H9 (cell line): ENCODE measurements at regions not wholly inside any gene's neighbourhood (a gene's known extent, or its start where the extent isn't known, plus 50 kb on each side); places are given as distances from the start of the nearest gene placed in this dataset.

ENCODE experiments used
- DNase-seq: peaks from one replicate; pipeline ENCODE4 v3.0.0-alpha.2; 2017
- H2AFZ ChIP-seq: one replicate; pipeline ENCODE4 v1.6.1; 2013; ENCODE audit warnings: mild to moderate bottlenecking, low read length, control low read depth, moderate library complexity
- H2AK5ac ChIP-seq: 2 replicates; pipeline ENCODE4 v1.6.1; 2013; ENCODE audit warnings: low read length, control low read depth, mixed read lengths; ENCODE audit not compliant: insufficient read length
- H2BK120ac ChIP-seq: one replicate; pipeline ENCODE4 v1.6.1; 2013; ENCODE audit warnings: low read depth, mild to moderate bottlenecking, low read length, control low read depth, inconsistent platforms; ENCODE audit not compliant: poor library complexity, severe bottlenecking
- H2BK12ac ChIP-seq: 2 replicates; pipeline ENCODE4 v1.6.1; 2013; ENCODE audit warnings: low read length, control low read depth, mixed read lengths, low read depth; ENCODE audit not compliant: insufficient read length
- H2BK15ac ChIP-seq: 2 replicates; pipeline ENCODE4 v1.6.1; 2013; ENCODE audit warnings: low read depth, low read length, control low read depth
- H2BK20ac ChIP-seq: one replicate; pipeline ENCODE4 v1.6.1; 2013; ENCODE audit warnings: low read depth, mild to moderate bottlenecking, low read length, control low read depth, inconsistent platforms; ENCODE audit not compliant: poor library complexity, severe bottlenecking
- H2BK5ac ChIP-seq: 2 replicates; pipeline ENCODE4 v1.6.1; 2013; ENCODE audit warnings: low read length, control low read depth, mixed read lengths; ENCODE audit not compliant: insufficient read length
- H3K14ac ChIP-seq: 2 replicates; pipeline ENCODE4 v1.6.1; 2013; ENCODE audit warnings: low read length, control low read depth; ENCODE audit not compliant: insufficient read depth
- H3K18ac ChIP-seq: 2 replicates; pipeline ENCODE4 v1.6.1; 2013; ENCODE audit warnings: low read depth, mild to moderate bottlenecking, mixed read lengths, low read length, control low read depth; ENCODE audit not compliant: insufficient read length
- H3K23ac ChIP-seq: 2 replicates; pipeline ENCODE4 v1.6.1; 2013; ENCODE audit warnings: low read length, control low read depth, mixed read lengths, low read depth; ENCODE audit not compliant: insufficient read length
- H3K23me2 ChIP-seq: 2 replicates; pipeline ENCODE4 v1.6.1; 2013; ENCODE audit warnings: low read depth, mild to moderate bottlenecking, mixed read lengths, low read length, control low read depth; ENCODE audit not compliant: insufficient read length, poor library complexity, severe bottlenecking
- H3K27ac ChIP-seq: 2 replicates; pipeline ENCODE4 v1.5.1; 2013; ENCODE audit warnings: low read length, control low read depth, mixed read lengths, low read depth; ENCODE audit not compliant: insufficient read length
- H3K27me3 ChIP-seq: 2 replicates; pipeline ENCODE4 v1.6.1; 2013; ENCODE audit warnings: low read length, control low read depth, inconsistent platforms; ENCODE audit not compliant: insufficient read depth
- H3K4ac ChIP-seq: 2 replicates; pipeline ENCODE4 v1.6.1; 2013; ENCODE audit warnings: low read depth, mild to moderate bottlenecking, control low read depth, inconsistent platforms, low read length, moderate library complexity
- H3K4me1 ChIP-seq: 2 replicates; pipeline ENCODE4 v1.6.1; 2013; ENCODE audit warnings: low read length, control low read depth, inconsistent platforms; ENCODE audit not compliant: insufficient read depth
- H3K4me2 ChIP-seq: 2 replicates; pipeline ENCODE4 v1.6.1; 2013; ENCODE audit warnings: low read length, control low read depth, mixed read lengths; ENCODE audit not compliant: insufficient read length, insufficient read depth
- H3K56ac ChIP-seq: 2 replicates; pipeline ENCODE4 v1.6.1; 2013; ENCODE audit warnings: low read depth, mild to moderate bottlenecking, mixed read lengths, low read length, control low read depth; ENCODE audit not compliant: insufficient read length
- H3K79me1 ChIP-seq: 2 replicates; pipeline ENCODE4 v1.6.1; 2013; ENCODE audit warnings: low read depth, mild to moderate bottlenecking, moderate library complexity, low read length, control low read depth, inconsistent platforms; ENCODE audit not compliant: insufficient read depth, poor library complexity, severe bottlenecking
- H3K79me2 ChIP-seq: 2 replicates; pipeline ENCODE4 v1.6.1; 2013; ENCODE audit warnings: low read length, control low read depth, inconsistent platforms; ENCODE audit not compliant: insufficient read depth
- H3K9ac ChIP-seq: 2 replicates; pipeline ENCODE4 v1.6.1; 2013; ENCODE audit warnings: low read length, control low read depth, mixed read lengths; ENCODE audit not compliant: insufficient read length; ENCODE audit errors: extremely low read depth
- H3K9me3 ChIP-seq: one replicate; pipeline ENCODE4 v1.6.1; 2013; ENCODE audit warnings: low read depth, low read length, inconsistent platforms; ENCODE audit not compliant: control insufficient read depth
- H3T11ph ChIP-seq: one replicate; pipeline ENCODE4 v1.6.1; 2013; ENCODE audit warnings: mild to moderate bottlenecking, low read length, control low read depth, inconsistent platforms
- H4K20me1 ChIP-seq: one replicate; pipeline ENCODE4 v1.6.1; 2013; ENCODE audit not compliant: control insufficient read depth, insufficient read length, insufficient read depth
- H4K5ac ChIP-seq: 2 replicates; pipeline ENCODE4 v1.6.1; 2013; ENCODE audit warnings: low read depth, mild to moderate bottlenecking, mixed read lengths, low read length, control low read depth; ENCODE audit not compliant: insufficient read length
- H4K8ac ChIP-seq: replicated peaks from 2 replicates; pipeline ENCODE4 v1.6.1; 2013; ENCODE audit warnings: low read length, control low read depth, mixed read lengths, low read depth; ENCODE audit not compliant: insufficient read length
- H4K91ac ChIP-seq: 2 replicates; pipeline ENCODE4 v1.6.1; 2013; ENCODE audit warnings: low read depth, mild to moderate bottlenecking, moderate library complexity, mixed read lengths, low read length, control low read depth; ENCODE audit not compliant: insufficient read length
- H3K27ac Mint-ChIP-seq, 3 experiments: 2 replicates in 2 of 3; 3 replicates in 1 of 3; pipeline ENCODE4 v1.8.0; 2020 to 2021; ENCODE audit warnings: mixed read lengths in 3 of 3, mild to moderate bottlenecking in 1 of 3, moderate library complexity in 1 of 3
- H3K27me3 Mint-ChIP-seq: 2 replicates; pipeline ENCODE4 v1.8.0; 2021; ENCODE audit warnings: low read depth, mild to moderate bottlenecking, moderate library complexity, mixed read lengths
- H3K36me3 Mint-ChIP-seq, 3 experiments: 2 replicates in 2 of 3; 3 replicates in 1 of 3; pipeline ENCODE4 v1.8.0; 2020 to 2021; ENCODE audit warnings: low read depth in 3 of 3, mixed read lengths in 3 of 3; ENCODE audit not compliant: insufficient read depth in 1 of 3
- H3K4me1 Mint-ChIP-seq, 2 experiments: 2 replicates each; pipeline ENCODE4 v1.8.0; 2020; ENCODE audit warnings: mixed read lengths in 2 of 2
- H3K4me3 Mint-ChIP-seq, 2 experiments: 2 replicates in 1 of 2; 3 replicates in 1 of 2; pipeline ENCODE4 v1.8.0; 2020 to 2021; ENCODE audit warnings: mild to moderate bottlenecking in 2 of 2, mixed read lengths in 2 of 2, moderate library complexity in 1 of 2
- H3K9me3 Mint-ChIP-seq, 2 experiments: 2 replicates in 1 of 2; 3 replicates in 1 of 2; pipeline ENCODE4 v1.8.0; 2020; ENCODE audit warnings: mild to moderate bottlenecking in 2 of 2, mixed read lengths in 2 of 2, moderate library complexity in 1 of 2
- WGBS: extraction: QIAGEN DNeasy Blood & Tissue Kit; methylation state at CpG from one replicate; pipeline ENCODE4 v1.1.7; 2013; ENCODE audit warnings: missing lambda C conversion rate, low lambda C conversion rate, mixed read lengths; ENCODE audit not compliant: insufficient read length; ENCODE audit errors: extremely low coverage; 5-methylcytosine and 5-hydroxymethylcytosine counted together
- TF ChIP-seq, protein P1 (sequence below): fragments of 200-600 bp; sonication (generic); conservative IDR thresholded peaks from 3 replicates; pipeline ENCODE4 v1.8.0; 2021; ENCODE audit warnings: antibody characterized with exemption, mild to moderate bottlenecking

- H2BK12ac ChIP-seq: no peak overlapping the region
Observed at GRCh38 chr6:156107624-156108101, 652.0 kb upstream of the NOX3 start.

More at GRCh38 chr6:156107624-156108101, 652.0 kb upstream of the NOX3 start:
- Histone ChIP-seq H4K5ac (no peak overlapping the region), H2BK20ac (no peak overlapping the region), H3K9ac (no peak overlapping the region), H3K27ac (no peak overlapping the region), H3K27me3 (no peaks in the 10 kb centered on the region), H3K79me1 (no peaks in the 10 kb centered on the region), H2BK15ac (no peak overlapping the region), H3K14ac (no peak overlapping the region), H4K8ac (no peak overlapping the region), H3K23ac (no peak overlapping the region), H2BK120ac (no peak overlapping the region), H3K4ac (no peak overlapping the region), H3K23me2 (no peaks in the 10 kb centered on the region), H2AK5ac (no peak overlapping the region), H4K91ac (no peak overlapping the region), H3T11ph (no peak overlapping the region), H3K56ac (no peak overlapping the region), H2BK5ac (no peak overlapping the region), H3K18ac (no peak overlapping the region), H3K79me2 (no peaks in the 10 kb centered on the region), H3K4me2 (no peak overlapping the region), H2AFZ (no peak overlapping the region), H3K9me3 (no peaks in the 10 kb centered on the region), H4K20me1 (no peaks in the 10 kb centered on the region), H3K4me1 (no peaks in the 10 kb centered on the region)
- TF ChIP-seq, protein P1, sequence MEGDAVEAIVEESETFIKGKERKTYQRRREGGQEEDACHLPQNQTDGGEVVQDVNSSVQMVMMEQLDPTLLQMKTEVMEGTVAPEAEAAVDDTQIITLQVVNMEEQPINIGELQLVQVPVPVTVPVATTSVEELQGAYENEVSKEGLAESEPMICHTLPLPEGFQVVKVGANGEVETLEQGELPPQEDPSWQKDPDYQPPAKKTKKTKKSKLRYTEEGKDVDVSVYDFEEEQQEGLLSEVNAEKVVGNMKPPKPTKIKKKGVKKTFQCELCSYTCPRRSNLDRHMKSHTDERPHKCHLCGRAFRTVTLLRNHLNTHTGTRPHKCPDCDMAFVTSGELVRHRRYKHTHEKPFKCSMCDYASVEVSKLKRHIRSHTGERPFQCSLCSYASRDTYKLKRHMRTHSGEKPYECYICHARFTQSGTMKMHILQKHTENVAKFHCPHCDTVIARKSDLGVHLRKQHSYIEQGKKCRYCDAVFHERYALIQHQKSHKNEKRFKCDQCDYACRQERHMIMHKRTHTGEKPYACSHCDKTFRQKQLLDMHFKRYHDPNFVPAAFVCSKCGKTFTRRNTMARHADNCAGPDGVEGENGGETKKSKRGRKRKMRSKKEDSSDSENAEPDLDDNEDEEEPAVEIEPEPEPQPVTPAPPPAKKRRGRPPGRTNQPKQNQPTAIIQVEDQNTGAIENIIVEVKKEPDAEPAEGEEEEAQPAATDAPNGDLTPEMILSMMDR: no peak
- H3K9me3 Mint-ChIP-seq: no peaks in the 10 kb centered on the region
- peaks cover 0 to 2% of the 10 kb centered on the region in 2 experiments; a peak in 1 of 4 replicates for H3K4me1 Mint-ChIP-seq
- no peak overlapping the region for H3K4me3 Mint-ChIP-seq
- DNase-seq: no peak
- WGBS: no CpG with 5 or more reads among the region's 15 CpGs
- no peaks in the 10 kb centered on the region for H3K27me3 Mint-ChIP-seq
- no peaks in the 10 kb centered on the region for H3K36me3 Mint-ChIP-seq
- H3K27ac Mint-ChIP-seq: no peak overlapping the region
